ENCODE measurements at regions not wholly inside any gene's neighbourhood (a gene's known extent, or its start where the extent isn't known, plus 50 kb on each side); places are given as distances from the start of the nearest gene placed in this dataset.

DNA sequence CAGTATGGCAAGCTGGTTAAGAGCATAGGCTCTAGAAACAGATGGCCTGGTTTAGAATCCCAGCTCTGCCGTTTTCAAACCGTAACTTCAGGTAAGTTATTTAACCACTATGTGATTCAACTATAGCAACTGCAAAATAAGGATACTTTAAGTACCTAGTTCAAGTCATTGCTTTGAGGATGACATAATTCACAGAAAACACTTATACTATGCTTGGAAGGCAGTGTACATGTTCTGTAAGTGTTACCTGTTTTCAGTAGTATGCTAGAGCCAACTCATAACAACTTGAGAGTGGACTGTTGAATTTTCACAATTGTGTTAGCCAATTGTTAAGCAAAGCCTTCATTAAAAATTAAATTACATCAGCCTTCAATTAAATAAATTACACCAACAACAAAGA is 134.8 kb upstream of the BEND6 start (continued):
- no peak for TF ChIP-seq ZNF331 (CRISPR knock-in tag; IDR thresholded peaks at IDR 0.05; ENCODE audit: low read depth)

GRCh38 chr6:56819604-56820003 is 135.3 kb upstream of the BEND6 start:
- Mint-ChIP-seq H3K4me1 (peaks cover 54% of the 10 kb centered on the region), H3K4me3 (no peak overlapping the region), H3K9me3 (no peaks in the 10 kb centered on the region), H3K27ac (no peak overlapping the region), H3K36me3 (ENCODE audit: low read depth) (peaks cover 7% of the 10 kb centered on the region; the same call in 1 of the 3 replicates), H3K27me3 (ENCODE audit: insufficient read depth, low read depth, poor library complexity) (no peaks in the 10 kb centered on the region)
- H3K36me3 ChIP-seq (ENCODE audit: insufficient read depth): no peaks in the 10 kb centered on the region
- H3K27me3 ChIP-seq (ENCODE audit: insufficient read depth): no peaks in the 10 kb centered on the region
- TF ChIP-seq NANOG (IDR thresholded peaks at IDR 0.05; ENCODE audit: borderline replicate concordance) (no peak), EZH2phosphoT487 (IDR thresholded peaks at IDR 0.05; ENCODE audit: unreplicated experiment) (no peak), ZNF462 (CRISPR knock-in tag; IDR thresholded peaks at IDR 0.05) (no peak), JUNB (IDR thresholded peaks at IDR 0.05; ENCODE audit: unreplicated experiment) (no peak), EZH2 (IDR thresholded peaks at IDR 0.05; ENCODE audit: low read depth, unreplicated experiment) (no peak), STAT1 (IDR thresholded peaks at IDR 0.05; ENCODE audit: unreplicated experiment) (no peak), CREB1 (CRISPR knock-in tag; IDR thresholded peaks at IDR 0.05; ENCODE audit: low read depth) (no peak), CTCF (conservative IDR thresholded peaks at IDR 0.05; ENCODE audit: low read depth in 2 of 2) (no peak), REST (IDR thresholded peaks at IDR 0.05; ENCODE audit: unreplicated experiment) (no peak), ZNF331 (CRISPR knock-in tag; IDR thresholded peaks at IDR 0.05; ENCODE audit: low read depth) (no peak), POLR2AphosphoS5 (IDR thresholded peaks at IDR 0.05; ENCODE audit: low read depth) (no peak), ZNF114 (CRISPR knock-in tag; IDR thresholded peaks at IDR 0.05) (no peak)
- TF ChIP-seq, protein P1, sequence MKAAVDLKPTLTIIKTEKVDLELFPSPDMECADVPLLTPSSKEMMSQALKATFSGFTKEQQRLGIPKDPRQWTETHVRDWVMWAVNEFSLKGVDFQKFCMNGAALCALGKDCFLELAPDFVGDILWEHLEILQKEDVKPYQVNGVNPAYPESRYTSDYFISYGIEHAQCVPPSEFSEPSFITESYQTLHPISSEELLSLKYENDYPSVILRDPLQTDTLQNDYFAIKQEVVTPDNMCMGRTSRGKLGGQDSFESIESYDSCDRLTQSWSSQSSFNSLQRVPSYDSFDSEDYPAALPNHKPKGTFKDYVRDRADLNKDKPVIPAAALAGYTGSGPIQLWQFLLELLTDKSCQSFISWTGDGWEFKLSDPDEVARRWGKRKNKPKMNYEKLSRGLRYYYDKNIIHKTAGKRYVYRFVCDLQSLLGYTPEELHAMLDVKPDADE (IDR thresholded peaks at IDR 0.05): no peak
- peaks cover 95% of the 10 kb centered on the region for H3K79me2 ChIP-seq (replicated peaks; ENCODE audit: insufficient read depth)
- H4K20me1 ChIP-seq (replicated peaks; ENCODE audit: insufficient read depth): peaks cover 34% of the 10 kb centered on the region
- H3F3A ChIP-seq (replicated peaks; ENCODE audit: low read depth): peaks cover 4% of the 10 kb centered on the region; the same call in 1 of the 2 replicates
- no peak overlapping the region for H3K27ac ChIP-seq (ENCODE audit: low read depth)
- no peak overlapping the region for H2AFZ ChIP-seq
- no peaks in the 10 kb centered on the region for H3K9me2 ChIP-seq (ENCODE audit: insufficient read depth)
- peaks cover 51% of the 10 kb centered on the region for H3K4me1 ChIP-seq (ENCODE audit: insufficient read depth)
- no peak overlapping the region for H3K4me2 ChIP-seq
- no peak for DNase-seq (ENCODE audit: low spot score)
- H3K4me3 ChIP-seq: no peak overlapping the region
- no peak for ATAC-seq

All from GM23338 (cell line).